HEK293 (cell line): ENCODE measurements at regions not wholly inside any gene's neighbourhood (a gene's known extent, or its start where the extent isn't known, plus 50 kb on each side); places are given as distances from the start of the nearest gene placed in this dataset.

Experiments used
- CTCF ChIP-seq: fragments of 450-650 bp; formaldehyde crosslinking; IDR thresholded peaks from 2 replicates; pipeline ENCODE4 v1.5.1; 2016; ENCODE audit warnings: missing biosample characterization, missing genetic modification characterization
- FEZF1 ChIP-seq: fragments of 450-650 bp; formaldehyde crosslinking; IDR thresholded peaks from 2 replicates; pipeline ENCODE4 v1.5.1; 2016; ENCODE audit warnings: missing biosample characterization, missing genetic modification characterization
- KLF10 ChIP-seq: fragments of 450-650 bp; IDR thresholded peaks from 2 replicates; pipeline ENCODE4 v1.5.1; 2018; ENCODE audit warnings: missing biosample characterization, mild to moderate bottlenecking, missing genetic modification characterization
- SP2 ChIP-seq: fragments of 450-650 bp; formaldehyde crosslinking; IDR thresholded peaks from 2 replicates; pipeline ENCODE4 v1.5.1; 2016; ENCODE audit warnings: missing biosample characterization, missing genetic modification characterization
- ZFHX2 ChIP-seq: fragments of 450-650 bp; formaldehyde crosslinking; conservative IDR thresholded peaks from 2 replicates; pipeline ENCODE4 v1.5.1; 2016; ENCODE audit warnings: missing biosample characterization, missing genetic modification characterization
- ZNF132 ChIP-seq: fragments of 450-650 bp; formaldehyde crosslinking; IDR thresholded peaks from 2 replicates; pipeline ENCODE4 v1.5.1; 2017; ENCODE audit warnings: missing biosample characterization, missing genetic modification characterization, borderline replicate concordance
- ZNF19 ChIP-seq: fragments of 450-650 bp; formaldehyde crosslinking; IDR thresholded peaks from 2 replicates; pipeline ENCODE4; 2016; ENCODE audit warnings: missing biosample characterization, missing genetic modification characterization, low read depth
- ZNF571 ChIP-seq: fragments of 450-650 bp; formaldehyde crosslinking; IDR thresholded peaks from 2 replicates; pipeline ENCODE4 v1.5.0; 2017; ENCODE audit warnings: missing biosample characterization, missing genetic modification characterization
- TF ChIP-seq, protein P1 (sequence below): fragments of 450-650 bp; formaldehyde crosslinking; IDR thresholded peaks from 2 replicates; pipeline ENCODE4 v1.5.1; 2016; ENCODE audit warnings: missing biosample characterization, missing genetic modification characterization
- TF ChIP-seq, protein P2 (sequence below): sonication (generic); formaldehyde crosslinking; IDR thresholded peaks from 2 replicates; pipeline ENCODE4 v1.8.1; 2022; ENCODE audit warnings: mild to moderate bottlenecking, moderate library complexity, missing genetic modification reagents

GRCh38 chr2:163351143-163351542, 384.7 kb downstream of the FIGN start:
- no peak for TF ChIP-seq ZNF571
- TF ChIP-seq, protein P1, sequence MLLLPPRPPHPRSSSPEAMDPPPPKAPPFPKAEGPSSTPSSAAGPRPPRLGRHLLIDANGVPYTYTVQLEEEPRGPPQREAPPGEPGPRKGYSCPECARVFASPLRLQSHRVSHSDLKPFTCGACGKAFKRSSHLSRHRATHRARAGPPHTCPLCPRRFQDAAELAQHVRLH (tag by site-specific recombination), result no peak
- TF ChIP-seq CTCF, result no peak
- no peak for TF ChIP-seq KLF10 (tag by site-specific recombination)
- TF ChIP-seq, protein P2, sequence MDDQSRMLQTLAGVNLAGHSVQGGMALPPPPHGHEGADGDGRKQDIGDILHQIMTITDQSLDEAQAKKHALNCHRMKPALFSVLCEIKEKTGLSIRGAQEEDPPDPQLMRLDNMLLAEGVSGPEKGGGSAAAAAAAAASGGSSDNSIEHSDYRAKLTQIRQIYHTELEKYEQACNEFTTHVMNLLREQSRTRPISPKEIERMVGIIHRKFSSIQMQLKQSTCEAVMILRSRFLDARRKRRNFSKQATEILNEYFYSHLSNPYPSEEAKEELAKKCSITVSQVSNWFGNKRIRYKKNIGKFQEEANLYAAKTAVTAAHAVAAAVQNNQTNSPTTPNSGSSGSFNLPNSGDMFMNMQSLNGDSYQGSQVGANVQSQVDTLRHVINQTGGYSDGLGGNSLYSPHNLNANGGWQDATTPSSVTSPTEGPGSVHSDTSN, result no peak
- TF ChIP-seq ZFHX2 (tag by site-specific recombination), result no peak
- TF ChIP-seq ZNF132 (tag by site-specific recombination), result no peak
- no peak for TF ChIP-seq SP2
- TF ChIP-seq ZNF19 (tag by site-specific recombination), result no peak
- no peak for TF ChIP-seq FEZF1 (tag by site-specific recombination)
